ENCODE measurements at regions not wholly inside any gene's neighbourhood (a gene's known extent, or its start where the extent isn't known, plus 50 kb on each side); places are given as distances from the start of the nearest gene placed in this dataset.

DNA sequence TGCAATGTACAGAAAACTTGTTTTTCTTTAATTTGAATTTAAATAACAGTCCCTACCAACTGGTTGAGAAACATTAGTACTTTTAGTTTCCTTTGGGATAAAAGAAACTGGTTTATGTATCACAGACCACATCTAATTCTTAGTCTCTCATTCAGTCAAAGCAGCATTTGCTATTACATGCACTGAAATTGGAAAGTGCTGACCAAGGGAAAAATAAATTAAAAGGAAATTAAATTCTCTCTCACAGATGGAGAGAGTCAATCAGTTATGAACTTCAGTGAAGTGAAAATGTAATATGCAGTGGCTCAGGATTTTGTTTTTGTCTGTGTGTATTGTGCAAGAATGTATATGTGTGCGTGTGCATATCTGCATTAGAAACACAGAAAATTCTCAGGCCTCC lies 121.7 kb downstream of the TUSC1 start:
- Mint-ChIP-seq H3K36me3 (ENCODE audit: insufficient read depth) (no peaks in the 10 kb centered on the region), H3K4me3 (ENCODE audit: low read depth) (no peak overlapping the region), H3K27ac (no peak overlapping the region), H3K9me3 (ENCODE audit: low read depth) (no peaks in the 10 kb centered on the region), H3K27me3 (no peaks in the 10 kb centered on the region), H3K4me1 (ENCODE audit: low read depth) (no peaks in the 10 kb centered on the region)
- DNase-seq (ENCODE audit: low spot score, unreplicated experiment), result no peak
- TF ChIP-seq, protein P1, sequence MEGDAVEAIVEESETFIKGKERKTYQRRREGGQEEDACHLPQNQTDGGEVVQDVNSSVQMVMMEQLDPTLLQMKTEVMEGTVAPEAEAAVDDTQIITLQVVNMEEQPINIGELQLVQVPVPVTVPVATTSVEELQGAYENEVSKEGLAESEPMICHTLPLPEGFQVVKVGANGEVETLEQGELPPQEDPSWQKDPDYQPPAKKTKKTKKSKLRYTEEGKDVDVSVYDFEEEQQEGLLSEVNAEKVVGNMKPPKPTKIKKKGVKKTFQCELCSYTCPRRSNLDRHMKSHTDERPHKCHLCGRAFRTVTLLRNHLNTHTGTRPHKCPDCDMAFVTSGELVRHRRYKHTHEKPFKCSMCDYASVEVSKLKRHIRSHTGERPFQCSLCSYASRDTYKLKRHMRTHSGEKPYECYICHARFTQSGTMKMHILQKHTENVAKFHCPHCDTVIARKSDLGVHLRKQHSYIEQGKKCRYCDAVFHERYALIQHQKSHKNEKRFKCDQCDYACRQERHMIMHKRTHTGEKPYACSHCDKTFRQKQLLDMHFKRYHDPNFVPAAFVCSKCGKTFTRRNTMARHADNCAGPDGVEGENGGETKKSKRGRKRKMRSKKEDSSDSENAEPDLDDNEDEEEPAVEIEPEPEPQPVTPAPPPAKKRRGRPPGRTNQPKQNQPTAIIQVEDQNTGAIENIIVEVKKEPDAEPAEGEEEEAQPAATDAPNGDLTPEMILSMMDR (IDR thresholded peaks at IDR 0.05; ENCODE audit: unreplicated experiment), result no peak

DNA sequence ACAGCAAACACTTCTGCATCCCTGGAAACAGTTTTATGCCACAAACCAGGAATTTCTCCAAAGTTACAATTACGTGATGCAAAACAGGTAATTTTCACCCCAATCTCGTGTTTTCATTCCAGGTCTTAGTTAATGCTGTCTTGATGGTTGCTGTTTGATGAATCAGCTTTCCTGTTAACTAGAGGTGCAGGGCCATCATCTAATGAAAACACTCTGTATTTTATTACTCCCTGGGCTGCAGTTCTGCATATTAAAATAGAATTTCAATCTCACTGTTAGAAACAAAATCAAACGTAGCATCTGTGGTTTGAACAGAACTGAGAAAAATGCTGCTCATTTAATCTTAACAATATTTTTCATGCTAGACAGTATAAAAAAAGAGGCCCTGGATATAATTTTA lies 129.4 kb downstream of the TUSC1 start:
- H3K4me3 Mint-ChIP-seq (ENCODE audit: low read depth), result no peak overlapping the region
- H3K27me3 Mint-ChIP-seq, result peaks cover 14% of the 10 kb centered on the region
- DNase-seq (ENCODE audit: low spot score, unreplicated experiment), result no peak
- TF ChIP-seq, protein P1 (IDR thresholded peaks at IDR 0.05; ENCODE audit: unreplicated experiment), result no peak
- no peaks in the 10 kb centered on the region for H3K36me3 Mint-ChIP-seq (ENCODE audit: insufficient read depth)
- no peaks in the 10 kb centered on the region for H3K9me3 Mint-ChIP-seq (ENCODE audit: low read depth)
- H3K27ac Mint-ChIP-seq, result no peak overlapping the region
- H3K4me1 Mint-ChIP-seq (ENCODE audit: low read depth), result no peaks in the 10 kb centered on the region

DNA sequence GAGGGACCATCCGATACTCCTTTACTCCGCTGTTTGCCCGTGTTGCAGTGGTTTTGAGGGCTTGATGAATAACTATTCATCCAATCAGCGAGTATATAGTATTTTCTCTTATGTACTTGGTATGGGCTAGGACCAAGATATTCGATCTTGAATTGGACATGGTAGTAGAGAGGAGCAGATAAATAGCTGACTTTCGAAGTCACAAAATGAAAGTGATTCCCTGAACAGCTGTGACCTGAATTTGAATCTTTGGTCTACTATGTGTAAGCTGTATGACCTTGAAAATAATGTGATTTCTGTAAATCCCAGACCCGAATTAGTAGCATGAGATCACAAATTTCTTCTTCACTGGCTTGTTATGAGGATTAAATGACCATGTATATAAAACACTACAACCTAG lies 134.4 kb downstream of the TUSC1 start:
- H3K4me1 Mint-ChIP-seq (ENCODE audit: low read depth), result peaks cover 3% of the 10 kb centered on the region
- no peak overlapping the region for H3K27ac Mint-ChIP-seq
- H3K4me3 Mint-ChIP-seq (ENCODE audit: low read depth), result no peak overlapping the region
- peaks cover 19% of the 10 kb centered on the region for H3K27me3 Mint-ChIP-seq
- TF ChIP-seq, protein P1 (IDR thresholded peaks at IDR 0.05; ENCODE audit: unreplicated experiment), result no peak
- no peaks in the 10 kb centered on the region for H3K9me3 Mint-ChIP-seq (ENCODE audit: low read depth)
- H3K36me3 Mint-ChIP-seq (ENCODE audit: insufficient read depth), result no peaks in the 10 kb centered on the region
- no peak for DNase-seq (ENCODE audit: low spot score, unreplicated experiment)

DNA sequence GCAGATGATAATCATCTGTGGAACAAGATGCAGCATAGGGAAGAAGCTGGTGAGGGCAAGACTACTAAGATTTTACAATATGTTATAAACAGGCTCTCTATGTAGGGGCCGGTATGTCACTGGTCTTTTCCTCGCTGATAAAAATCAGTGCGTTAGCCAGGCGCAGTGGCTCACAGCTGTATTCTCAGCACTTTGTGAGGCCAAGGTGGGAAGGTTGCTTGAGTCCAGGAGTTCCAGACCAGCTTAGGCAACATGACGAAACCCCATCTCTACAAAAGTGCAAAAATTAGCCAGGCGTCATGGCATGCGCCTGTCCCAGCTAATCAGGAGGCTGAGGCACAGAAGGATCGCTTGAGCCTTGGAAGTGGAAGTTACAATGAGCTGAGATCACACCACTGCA lies 135.9 kb downstream of the TUSC1 start:
- Mint-ChIP-seq H3K4me1 (ENCODE audit: low read depth) (peaks cover 11% of the 10 kb centered on the region), H3K36me3 (ENCODE audit: insufficient read depth) (no peaks in the 10 kb centered on the region), H3K27me3 (peaks cover 18% of the 10 kb centered on the region), H3K9me3 (ENCODE audit: low read depth) (no peaks in the 10 kb centered on the region), H3K27ac (no peak overlapping the region), H3K4me3 (ENCODE audit: low read depth) (no peak overlapping the region)
- TF ChIP-seq, protein P1 (IDR thresholded peaks at IDR 0.05; ENCODE audit: unreplicated experiment), result no peak
- DNase-seq (ENCODE audit: low spot score, unreplicated experiment), result no peak

DNA sequence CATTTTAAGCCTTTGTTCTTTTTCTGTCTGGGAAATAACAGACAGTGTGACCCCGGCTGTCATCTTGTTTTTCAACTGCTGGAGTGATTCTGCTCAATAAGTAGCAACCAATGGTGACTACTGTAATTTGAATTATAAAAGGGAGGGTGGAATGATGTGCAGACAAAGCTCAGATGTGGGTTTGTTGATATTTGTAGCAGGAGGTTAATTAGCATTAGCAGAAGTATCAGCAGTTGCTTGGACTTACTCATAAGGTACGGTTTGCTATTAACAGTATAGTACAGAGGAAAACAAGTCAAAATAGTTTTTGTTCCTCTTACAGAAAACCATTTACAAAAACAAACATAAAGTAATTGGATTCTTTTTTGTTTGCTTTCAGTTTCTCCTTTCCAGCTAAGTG lies 140.4 kb downstream of the TUSC1 start:
- H3K36me3 Mint-ChIP-seq (ENCODE audit: insufficient read depth), result no peaks in the 10 kb centered on the region
- H3K4me3 Mint-ChIP-seq (ENCODE audit: low read depth), result no peak overlapping the region
- peaks cover 3% of the 10 kb centered on the region for H3K9me3 Mint-ChIP-seq (ENCODE audit: low read depth)
- peaks cover 20% of the 10 kb centered on the region for H3K27me3 Mint-ChIP-seq
- no peak for DNase-seq (ENCODE audit: low spot score, unreplicated experiment)
- no peak overlapping the region for H3K27ac Mint-ChIP-seq
- H3K4me1 Mint-ChIP-seq (ENCODE audit: low read depth), result peaks cover 11% of the 10 kb centered on the region
- TF ChIP-seq, protein P1 (IDR thresholded peaks at IDR 0.05; ENCODE audit: unreplicated experiment), result no peak
